ENCODE measurements at regions not wholly inside any gene's neighbourhood (a gene's known extent, or its start where the extent isn't known, plus 50 kb on each side); places are given as distances from the start of the nearest gene placed in this dataset.

DNA sequence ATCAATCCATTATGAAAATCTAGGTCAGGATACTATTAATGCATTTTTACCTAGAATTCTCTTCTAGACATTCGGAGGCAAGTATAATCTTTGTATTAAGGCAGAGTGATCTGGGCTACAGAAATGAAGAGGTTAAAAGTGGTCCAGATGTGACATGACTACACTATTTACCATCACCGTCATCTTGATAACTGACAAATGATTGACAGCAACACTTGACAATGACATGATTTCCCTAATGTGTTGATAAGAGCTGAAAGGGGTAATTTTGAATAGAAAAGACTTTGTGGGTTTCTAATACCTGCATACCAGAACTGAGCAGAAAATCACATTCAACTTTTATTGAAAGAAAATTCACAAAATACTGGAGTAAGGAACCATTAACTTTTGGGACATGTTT, 718.9 kb upstream of the MAP3K7 start:
- intact Hi-C loops (cut with micrococcal nuclease; ENCODE audit: unreplicated experiment) = no loop called here
- POLR2A ChIA-PET = no interaction called here
- TF ChIP-seq CTCF (IDR thresholded peaks at IDR 0.05; ENCODE audit: insufficient read depth in 1 of 2, low read depth in 1 of 2, low read length in 1 of 2, severe bottlenecking in 1 of 2, unreplicated experiment in 1 of 2) = no peak
- no peaks in the 10 kb centered on the region for H3K36me3 Mint-ChIP-seq (ENCODE audit: insufficient read depth, unreplicated experiment)
- CTCF ChIA-PET = no interaction called here
- BruUV-seq (replicated peaks) = no TSS peak
- no peak overlapping the region for H3K4me3 ChIP-seq (ENCODE audit: low read depth, low read length)
- H3K27me3 Mint-ChIP-seq (ENCODE audit: insufficient read depth, unreplicated experiment) = peaks cover 2% of the 10 kb centered on the region
- no peak overlapping the region for H3K4me3 Mint-ChIP-seq (ENCODE audit: unreplicated experiment)
- H3K27ac Mint-ChIP-seq (ENCODE audit: unreplicated experiment) = no peak overlapping the region
- H3K4me1 ChIP-seq = no peaks in the 10 kb centered on the region
- H3K27me3 ChIP-seq (replicated peaks; ENCODE audit: control insufficient read depth, insufficient read depth, low read length) = no peaks in the 10 kb centered on the region
- no peak for DNase-seq
- H3K4me1 Mint-ChIP-seq (ENCODE audit: low read depth, unreplicated experiment) = no peaks in the 10 kb centered on the region
- H3K9me3 Mint-ChIP-seq (ENCODE audit: unreplicated experiment) = no peaks in the 10 kb centered on the region
- no peaks in the 10 kb centered on the region for H3K9me3 ChIP-seq
- H3K36me3 ChIP-seq (ENCODE audit: control insufficient read depth, insufficient read depth, low read length) = no peaks in the 10 kb centered on the region

DNA sequence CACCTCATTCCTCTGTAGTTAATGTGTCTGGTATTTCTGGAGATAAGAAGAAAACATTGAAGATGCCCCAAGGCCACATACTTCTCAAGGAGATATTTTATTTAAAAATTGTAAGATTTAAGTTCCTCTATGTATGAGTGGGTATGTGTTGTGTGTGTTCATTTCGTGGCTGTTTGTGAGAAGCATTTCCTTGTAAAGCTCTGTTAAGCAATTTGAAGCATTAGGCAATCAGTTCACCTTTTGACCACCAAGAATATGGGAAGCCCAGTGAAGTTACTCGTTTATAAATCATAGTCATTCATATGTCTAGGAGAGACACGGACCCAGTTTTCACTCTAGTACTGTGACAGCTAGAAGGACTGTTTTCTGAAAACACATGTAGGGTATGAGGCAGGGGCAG, 717.6 kb upstream of the MAP3K7 start:
- POLR2A ChIA-PET = no interaction called here
- H3K27me3 Mint-ChIP-seq (ENCODE audit: insufficient read depth, unreplicated experiment) = peaks cover 2% of the 10 kb centered on the region
- Histone ChIP-seq H3K4me1 (no peaks in the 10 kb centered on the region), H3K27me3 (replicated peaks; ENCODE audit: control insufficient read depth, insufficient read depth, low read length) (no peaks in the 10 kb centered on the region), H3K4me3 (ENCODE audit: low read depth, low read length) (no peak overlapping the region), H3K36me3 (ENCODE audit: control insufficient read depth, insufficient read depth, low read length) (no peaks in the 10 kb centered on the region), H3K9me3 (no peaks in the 10 kb centered on the region)
- no peaks in the 10 kb centered on the region for H3K9me3 Mint-ChIP-seq (ENCODE audit: unreplicated experiment)
- no peak overlapping the region for H3K4me3 Mint-ChIP-seq (ENCODE audit: unreplicated experiment)
- H3K27ac Mint-ChIP-seq (ENCODE audit: unreplicated experiment) = no peak overlapping the region
- intact Hi-C loops (cut with micrococcal nuclease; ENCODE audit: unreplicated experiment) = no loop called here
- BruUV-seq (replicated peaks) = no TSS peak
- H3K36me3 Mint-ChIP-seq (ENCODE audit: insufficient read depth, unreplicated experiment) = no peaks in the 10 kb centered on the region
- H3K4me1 Mint-ChIP-seq (ENCODE audit: low read depth, unreplicated experiment) = no peaks in the 10 kb centered on the region
- CTCF ChIA-PET = no interaction called here
- DNase-seq = no peak
- TF ChIP-seq CTCF (IDR thresholded peaks at IDR 0.05; ENCODE audit: insufficient read depth in 1 of 2, low read depth in 1 of 2, low read length in 1 of 2, severe bottlenecking in 1 of 2, unreplicated experiment in 1 of 2) = no peak

DNA sequence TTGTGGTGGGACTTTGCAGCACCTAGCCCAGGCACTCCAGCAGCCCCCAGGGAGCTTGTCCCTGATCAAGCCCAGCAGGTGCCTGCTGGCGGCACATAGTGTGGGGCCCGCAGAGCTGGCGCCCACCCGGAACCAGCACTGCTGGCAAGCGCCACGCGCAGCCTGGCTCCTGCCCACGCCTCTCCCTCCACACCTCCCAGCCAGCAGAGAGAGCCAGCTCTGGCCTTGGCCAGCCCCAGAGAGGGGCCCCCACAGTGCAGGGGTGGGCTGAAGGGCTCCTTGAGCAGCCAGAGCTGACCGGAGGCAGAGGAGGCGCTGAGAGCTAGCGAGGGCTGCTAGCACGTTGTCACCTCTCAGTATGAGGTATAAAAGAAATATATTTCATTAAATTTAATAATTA, 716.5 kb upstream of the MAP3K7 start:
- POLR2A ChIA-PET = no interaction called here

More for the DNA sequence above, 716.5 kb upstream of the MAP3K7 start:
- intact Hi-C loops (cut with micrococcal nuclease; ENCODE audit: unreplicated experiment) = no loop called here
- no peaks in the 10 kb centered on the region for H3K9me3 Mint-ChIP-seq (ENCODE audit: unreplicated experiment)
- no TSS peak for BruUV-seq (replicated peaks)
- no peaks in the 10 kb centered on the region for H3K36me3 ChIP-seq (ENCODE audit: control insufficient read depth, insufficient read depth, low read length)
- DNase-seq = no peak
- no peak overlapping the region for H3K27ac Mint-ChIP-seq (ENCODE audit: unreplicated experiment)
- TF ChIP-seq CTCF (IDR thresholded peaks at IDR 0.05; ENCODE audit: insufficient read depth in 1 of 2, low read depth in 1 of 2, low read length in 1 of 2, severe bottlenecking in 1 of 2, unreplicated experiment in 1 of 2) = no peak
- H3K36me3 Mint-ChIP-seq (ENCODE audit: insufficient read depth, unreplicated experiment) = no peaks in the 10 kb centered on the region
- CTCF ChIA-PET = no interaction called here
- no peaks in the 10 kb centered on the region for H3K4me1 ChIP-seq
- H3K9me3 ChIP-seq = no peaks in the 10 kb centered on the region
- no peak overlapping the region for H3K4me3 ChIP-seq (ENCODE audit: low read depth, low read length)
- no peaks in the 10 kb centered on the region for H3K27me3 ChIP-seq (replicated peaks; ENCODE audit: control insufficient read depth, insufficient read depth, low read length)
- H3K27me3 Mint-ChIP-seq (ENCODE audit: insufficient read depth, unreplicated experiment) = no peaks in the 10 kb centered on the region
- no peak overlapping the region for H3K4me3 Mint-ChIP-seq (ENCODE audit: unreplicated experiment)
- no peaks in the 10 kb centered on the region for H3K4me1 Mint-ChIP-seq (ENCODE audit: low read depth, unreplicated experiment)

Measured in Caco-2 (cell line).